C4-2B (cell line): ENCODE measurements at regions not wholly inside any gene's neighbourhood (a gene's known extent, or its start where the extent isn't known, plus 50 kb on each side); places are given as distances from the start of the nearest gene placed in this dataset.

Source experiments
- CTCF ChIP-seq: fragments of 450-650 bp; conservative IDR thresholded peaks from 2 replicates; pipeline ENCODE4 v1.5.1; 2017; ENCODE audit warnings: mild to moderate bottlenecking
- ZFX ChIP-seq: fragments of 450-650 bp; IDR thresholded peaks from 2 replicates; pipeline ENCODE4 v1.6.1; 2017

DNA sequence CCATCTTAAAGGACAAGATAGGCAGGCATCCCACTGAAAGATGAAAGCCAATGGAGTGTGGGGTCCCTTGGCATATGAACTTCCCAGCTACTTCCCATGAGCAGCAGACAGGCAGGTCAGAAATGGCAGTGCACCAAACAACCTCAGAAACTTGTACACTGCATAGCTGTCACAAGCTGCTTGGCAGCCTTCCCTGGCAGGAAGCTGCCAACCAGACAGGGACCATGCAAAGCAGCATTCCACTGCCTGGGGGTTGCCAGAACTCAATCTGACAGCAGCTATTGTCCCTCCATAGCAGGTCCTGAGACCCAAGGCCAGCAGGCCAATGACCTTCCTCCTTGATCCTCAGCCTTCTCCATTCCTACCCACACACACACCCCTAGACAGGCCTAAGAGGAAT is 139.5 kb downstream of the PLCE1 start:
- TF ChIP-seq CTCF (no peak), ZFX (no peak)
